ENCODE measurements at regions not wholly inside any gene's neighbourhood (a gene's known extent, or its start where the extent isn't known, plus 50 kb on each side); places are given as distances from the start of the nearest gene placed in this dataset.
"Not testable (repeated sequence)": the region's sequence is repeated elsewhere in the genome, so short reads cannot be mapped to it uniquely, and the experiment has no call there.

GRCh38 chrX:148080593-148080992 is 99.5 kb downstream of the FMR1NB start:
- H3K4me1 Mint-ChIP-seq (ENCODE audit: low read depth) = no peaks in the 10 kb centered on the region
- H3K9me3 Mint-ChIP-seq = no peaks in the 10 kb centered on the region
- H3K4me3 Mint-ChIP-seq = no peak overlapping the region
- H3K27me3 Mint-ChIP-seq (ENCODE audit: low read depth) = no peaks in the 10 kb centered on the region
- H3K27ac Mint-ChIP-seq = no peak overlapping the region
- H3K36me3 Mint-ChIP-seq (ENCODE audit: low read depth) = no peaks in the 10 kb centered on the region

- no peaks in the 10 kb centered on the region for H3K36me3 Mint-ChIP-seq (ENCODE audit: low read depth)
- H3K4me3 Mint-ChIP-seq = no peak overlapping the region
- no peaks in the 10 kb centered on the region for H3K27me3 Mint-ChIP-seq (ENCODE audit: low read depth)
- no peaks in the 10 kb centered on the region for H3K4me1 Mint-ChIP-seq (ENCODE audit: low read depth)
- no peaks in the 10 kb centered on the region for H3K9me3 Mint-ChIP-seq
- H3K27ac Mint-ChIP-seq = no peak overlapping the region
Measured at GRCh38 chrX:148084611-148085010, 103.5 kb downstream of the FMR1NB start.

DNA sequence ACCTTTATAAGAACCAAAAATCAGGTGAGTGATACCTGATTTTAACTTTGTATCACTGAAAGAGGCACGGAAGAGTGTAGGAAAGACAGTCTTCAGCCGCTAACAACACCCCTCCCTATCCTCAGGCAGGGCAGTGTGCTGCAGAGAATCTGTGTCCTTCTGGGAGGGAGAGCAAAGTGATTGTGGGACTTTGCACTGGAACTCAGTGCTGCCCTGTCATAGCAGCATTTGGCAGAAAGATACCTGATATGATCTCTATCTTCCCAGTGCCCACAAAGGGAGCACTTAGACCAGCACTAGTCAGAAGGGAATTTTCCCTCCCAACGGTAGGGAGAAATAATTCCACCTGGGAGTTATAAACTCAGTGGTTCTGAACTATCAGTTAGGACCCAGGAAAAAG is 139.0 kb downstream of the FMR1NB start:
- Mint-ChIP-seq H3K27ac (no peak overlapping the region), H3K36me3 (ENCODE audit: low read depth) (no peaks in the 10 kb centered on the region), H3K4me1 (ENCODE audit: low read depth) (no peaks in the 10 kb centered on the region), H3K27me3 (ENCODE audit: low read depth) (no peaks in the 10 kb centered on the region), H3K9me3 (peaks cover 11% of the 10 kb centered on the region), H3K4me3 (no peak overlapping the region)

GRCh38 chrX:148120999-148121623 is 140.0 kb downstream of the FMR1NB start:
- Mint-ChIP-seq H3K9me3 (peaks cover 11% of the 10 kb centered on the region), H3K27ac (no peak overlapping the region), H3K36me3 (ENCODE audit: low read depth) (no peaks in the 10 kb centered on the region), H3K4me1 (ENCODE audit: low read depth) (no peaks in the 10 kb centered on the region), H3K27me3 (ENCODE audit: low read depth) (no peaks in the 10 kb centered on the region), H3K4me3 (no peak overlapping the region)

GRCh38 chrX:148128872-148129505 is 147.9 kb downstream of the FMR1NB start:
- H3K27ac Mint-ChIP-seq; H3K4me3 Mint-ChIP-seq; H3K4me1 Mint-ChIP-seq (ENCODE audit: low read depth); H3K9me3 Mint-ChIP-seq; H3K27me3 Mint-ChIP-seq (ENCODE audit: low read depth); H3K36me3 Mint-ChIP-seq (ENCODE audit: low read depth): not testable (repeated sequence)

DNA sequence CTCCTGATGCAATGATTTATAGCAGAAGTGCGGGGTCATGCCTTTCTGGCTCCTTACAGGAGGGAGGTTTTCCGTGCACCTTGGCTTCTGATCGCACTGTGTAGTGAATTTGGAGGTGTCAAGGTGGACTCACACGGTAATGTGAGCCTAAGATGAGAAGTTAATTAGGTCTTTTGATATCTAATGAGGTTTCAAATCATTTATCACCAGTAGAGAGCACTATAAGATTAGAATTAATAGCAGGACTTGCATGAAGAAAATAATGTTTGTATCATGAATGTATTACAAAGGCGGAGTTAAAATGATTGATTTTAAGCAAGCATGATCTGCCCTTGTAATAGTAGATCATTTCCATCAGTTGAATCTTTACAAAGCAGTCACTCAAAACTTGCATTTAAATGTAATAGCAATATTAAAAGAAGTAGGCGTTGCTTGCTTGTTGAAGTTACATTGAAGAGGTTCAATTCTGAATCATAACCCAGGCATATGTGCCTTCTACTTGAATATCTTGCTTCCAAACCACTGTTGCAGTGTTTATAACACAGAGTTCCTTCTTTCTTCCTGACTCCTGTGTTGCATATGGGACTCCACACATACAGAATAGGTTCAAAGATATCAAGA is 152.1 kb downstream of the FMR1NB start:
- Mint-ChIP-seq H3K36me3 (ENCODE audit: low read depth) (no peaks in the 10 kb centered on the region), H3K27ac (no peak overlapping the region), H3K4me3 (no peak overlapping the region), H3K27me3 (ENCODE audit: low read depth) (no peaks in the 10 kb centered on the region), H3K9me3 (no peaks in the 10 kb centered on the region), H3K4me1 (ENCODE audit: low read depth) (no peaks in the 10 kb centered on the region)

DNA sequence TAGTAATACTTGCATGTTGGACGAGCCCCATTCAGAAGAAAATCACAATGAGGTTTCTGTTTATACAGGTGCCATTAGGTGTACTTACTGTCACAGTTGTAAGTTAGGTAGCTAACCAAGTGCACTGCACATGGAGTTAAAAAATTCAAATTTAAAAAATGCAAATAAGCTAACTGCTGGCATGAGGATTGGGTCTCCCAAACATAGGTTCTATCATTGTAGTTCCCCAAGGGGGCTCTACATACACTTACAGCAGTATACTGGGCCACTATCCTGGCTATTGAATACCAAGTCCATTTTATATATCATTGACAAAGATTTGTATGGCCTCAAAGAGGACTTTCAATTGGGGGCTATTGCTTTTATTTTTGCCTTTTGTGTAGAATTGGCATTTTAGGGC is 153.4 kb downstream of the FMR1NB start:
- no peak overlapping the region for H3K4me3 Mint-ChIP-seq
- H3K27ac Mint-ChIP-seq = no peak overlapping the region
- H3K36me3 Mint-ChIP-seq (ENCODE audit: low read depth) = no peaks in the 10 kb centered on the region
- no peaks in the 10 kb centered on the region for H3K9me3 Mint-ChIP-seq
- H3K27me3 Mint-ChIP-seq (ENCODE audit: low read depth) = no peaks in the 10 kb centered on the region
- no peaks in the 10 kb centered on the region for H3K4me1 Mint-ChIP-seq (ENCODE audit: low read depth)

GRCh38 chrX:148135738-148136137 is 154.6 kb downstream of the FMR1NB start:
- H3K4me1 Mint-ChIP-seq (ENCODE audit: low read depth) = no peaks in the 10 kb centered on the region
- no peaks in the 10 kb centered on the region for H3K27me3 Mint-ChIP-seq (ENCODE audit: low read depth)
- H3K36me3 Mint-ChIP-seq (ENCODE audit: low read depth) = no peaks in the 10 kb centered on the region
- H3K9me3 Mint-ChIP-seq = peaks cover 6% of the 10 kb centered on the region
- H3K4me3 Mint-ChIP-seq = no peak overlapping the region
- no peak overlapping the region for H3K27ac Mint-ChIP-seq

- no peaks in the 10 kb centered on the region for H3K36me3 Mint-ChIP-seq (ENCODE audit: low read depth)
- H3K27me3 Mint-ChIP-seq (ENCODE audit: low read depth) = no peaks in the 10 kb centered on the region
- H3K27ac Mint-ChIP-seq = no peak overlapping the region
- H3K4me1 Mint-ChIP-seq (ENCODE audit: low read depth) = no peaks in the 10 kb centered on the region
- H3K4me3 Mint-ChIP-seq = no peak overlapping the region
- H3K9me3 Mint-ChIP-seq = no peaks in the 10 kb centered on the region
Measured at GRCh38 chrX:148146121-148146520, 165.0 kb downstream of the FMR1NB start.

- Mint-ChIP-seq H3K9me3 (no peaks in the 10 kb centered on the region), H3K4me3 (no peak overlapping the region), H3K27ac (no peak overlapping the region), H3K27me3 (ENCODE audit: low read depth) (no peaks in the 10 kb centered on the region), H3K36me3 (ENCODE audit: low read depth) (no peaks in the 10 kb centered on the region), H3K4me1 (ENCODE audit: low read depth) (no peaks in the 10 kb centered on the region)
Measured at GRCh38 chrX:148156986-148157385, 175.8 kb downstream of the FMR1NB start.

DNA sequence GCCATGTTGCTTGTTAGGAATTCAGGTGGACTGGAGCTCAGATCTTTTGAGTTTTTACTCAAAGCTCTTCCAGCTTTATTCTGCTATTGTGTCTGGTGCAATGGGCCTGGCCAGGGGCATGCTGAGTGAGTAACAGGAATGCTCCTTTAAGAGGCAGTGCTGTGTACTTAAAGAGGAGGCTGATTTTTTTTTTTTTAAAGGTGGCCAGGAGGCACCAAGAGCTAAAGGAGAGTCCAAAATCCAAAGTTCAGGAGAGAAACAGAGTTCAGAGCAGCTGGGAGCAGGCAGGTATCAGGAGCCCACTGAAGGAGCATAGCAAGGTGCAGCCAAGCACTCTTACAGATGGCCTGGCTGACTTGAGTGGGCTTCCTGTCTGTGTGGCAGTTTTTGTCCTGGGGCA is 178.7 kb downstream of the FMR1NB start:
- H3K9me3 Mint-ChIP-seq = peaks cover 4% of the 10 kb centered on the region
- H3K27me3 Mint-ChIP-seq (ENCODE audit: low read depth) = no peaks in the 10 kb centered on the region
- H3K4me3 Mint-ChIP-seq = no peak overlapping the region
- no peak overlapping the region for H3K27ac Mint-ChIP-seq
- H3K36me3 Mint-ChIP-seq (ENCODE audit: low read depth) = no peaks in the 10 kb centered on the region
- H3K4me1 Mint-ChIP-seq (ENCODE audit: low read depth) = no peaks in the 10 kb centered on the region

DNA sequence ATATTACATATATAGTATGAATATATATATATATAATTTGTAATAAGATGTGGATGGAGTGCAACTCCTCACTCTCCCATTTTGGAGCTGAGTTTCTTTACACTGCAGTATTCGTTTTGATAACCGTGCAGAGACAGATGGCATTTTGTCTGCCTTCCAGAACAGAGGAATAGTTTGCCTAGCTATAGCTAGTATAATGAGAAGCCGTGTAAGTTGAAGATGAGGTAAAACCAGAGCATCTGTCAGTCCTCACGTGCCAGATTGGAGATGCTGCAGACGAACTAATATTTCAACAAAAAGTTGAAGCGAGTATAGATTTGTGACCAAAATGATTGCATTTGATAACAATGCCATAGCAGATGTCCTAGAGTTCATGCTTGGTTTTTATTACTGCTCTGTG is 180.6 kb downstream of the FMR1NB start:
- no peaks in the 10 kb centered on the region for H3K36me3 Mint-ChIP-seq (ENCODE audit: low read depth)
- H3K27ac Mint-ChIP-seq = no peak overlapping the region
- no peaks in the 10 kb centered on the region for H3K4me1 Mint-ChIP-seq (ENCODE audit: low read depth)
- H3K27me3 Mint-ChIP-seq (ENCODE audit: low read depth) = no peaks in the 10 kb centered on the region
- H3K9me3 Mint-ChIP-seq = peaks cover 4% of the 10 kb centered on the region
- H3K4me3 Mint-ChIP-seq = no peak overlapping the region

DNA sequence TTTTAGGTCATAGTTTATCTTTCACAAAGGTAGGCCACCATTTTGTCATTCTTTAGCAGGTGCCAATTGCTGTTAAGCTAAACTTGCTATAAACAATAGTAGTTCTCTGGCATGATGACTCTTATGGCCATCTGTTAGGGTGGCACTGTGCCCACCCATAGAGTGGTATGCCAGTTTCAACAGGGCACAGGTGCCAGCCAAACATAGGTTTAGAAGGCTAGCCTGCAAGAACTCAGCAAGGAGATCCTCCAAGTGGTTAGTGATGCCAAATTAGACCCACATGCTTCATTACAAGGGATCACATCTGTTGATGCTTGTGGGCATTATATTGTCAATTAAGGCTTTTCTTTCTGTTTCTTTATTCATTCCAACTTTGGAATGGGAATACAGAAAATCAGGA is 204.5 kb downstream of the FMR1NB start:
- Mint-ChIP-seq H3K9me3 (no peaks in the 10 kb centered on the region), H3K27ac (no peak overlapping the region), H3K4me1 (ENCODE audit: low read depth) (no peaks in the 10 kb centered on the region), H3K4me3 (no peak overlapping the region), H3K36me3 (ENCODE audit: low read depth) (no peaks in the 10 kb centered on the region), H3K27me3 (ENCODE audit: low read depth) (no peaks in the 10 kb centered on the region)

GRCh38 chrX:148192547-148192946 is 211.4 kb downstream of the FMR1NB start:
- no peak overlapping the region for H3K4me3 Mint-ChIP-seq
- no peaks in the 10 kb centered on the region for H3K36me3 Mint-ChIP-seq (ENCODE audit: low read depth)
- no peaks in the 10 kb centered on the region for H3K9me3 Mint-ChIP-seq
- H3K27me3 Mint-ChIP-seq (ENCODE audit: low read depth) = no peaks in the 10 kb centered on the region
- no peak overlapping the region for H3K27ac Mint-ChIP-seq
- H3K4me1 Mint-ChIP-seq (ENCODE audit: low read depth) = no peaks in the 10 kb centered on the region

DNA sequence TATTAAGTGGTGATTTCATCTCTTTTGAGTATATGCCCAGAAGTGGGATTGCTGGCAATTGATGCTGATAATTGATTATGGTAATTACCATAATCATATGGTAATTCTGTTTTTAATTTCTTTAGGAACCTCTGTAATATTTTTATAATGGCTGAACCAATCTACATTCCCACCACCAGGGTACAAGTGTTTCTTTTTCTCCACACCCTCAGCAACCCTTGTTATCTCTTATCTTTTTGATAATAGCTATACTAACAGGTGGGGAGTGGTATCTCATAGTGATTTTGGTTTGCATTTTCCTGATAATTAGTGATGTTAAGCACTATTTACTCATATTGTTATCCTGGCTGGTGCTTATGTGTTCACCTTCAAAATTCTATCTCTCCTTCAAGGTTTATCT is 212.6 kb downstream of the FMR1NB start:
- Mint-ChIP-seq H3K4me3 (no peak overlapping the region), H3K27me3 (ENCODE audit: low read depth) (no peaks in the 10 kb centered on the region), H3K36me3 (ENCODE audit: low read depth) (no peaks in the 10 kb centered on the region), H3K4me1 (ENCODE audit: low read depth) (no peaks in the 10 kb centered on the region), H3K9me3 (no peaks in the 10 kb centered on the region), H3K27ac (no peak overlapping the region)

Measured in T-helper 1 cell treated with Interleukin-12 subunit alpha and Interleukin-12 subunit beta and Interleukin-4 antibody, amounts not matched to agents 30 μg/mL and 1 μg/mL, for 36 hours (primary cell).